ENCODE measurements at regions not wholly inside any gene's neighbourhood (a gene's known extent, or its start where the extent isn't known, plus 50 kb on each side); places are given as distances from the start of the nearest gene placed in this dataset.

GRCh38 chr5:74285675-74286280 is 354.8 kb downstream of the ENC1 start:
- Histone ChIP-seq H2BK20ac (ENCODE audit: low read length) (no peak overlapping the region), H3K23me2 (ENCODE audit: low read depth, low read length) (no peaks in the 10 kb centered on the region), H4K5ac (ENCODE audit: insufficient read length, low read depth, low read length) (no peak overlapping the region), H3K18ac (ENCODE audit: extremely low read depth, low read length) (no peak overlapping the region), H3K9ac (replicated peaks in 1 of 4; ENCODE audit: extremely low read depth in 1 of 4, low read depth in 3 of 4, low read length in 3 of 4) (no peak overlapping the region), H3K4me1 (replicated peaks in 1 of 4; ENCODE audit: control insufficient read depth in 3 of 4, insufficient read depth in 4 of 4, low read length in 3 of 4) (peaks cover 0 to 5% (median 2%) of the 10 kb centered on the region in 4 experiments; a peak in 3 of 7 replicates), H2BK15ac (ENCODE audit: low read length) (no peak overlapping the region), H3K79me1 (ENCODE audit: low read depth, low read length) (no peaks in the 10 kb centered on the region), H3K9me3 (ENCODE audit: insufficient read depth in 2 of 2, low read depth in 1 of 2, low read length in 1 of 2) (no peaks in the 10 kb centered on the region), H2BK12ac (ENCODE audit: low read depth, low read length) (no peak overlapping the region), H3K4me2 (ENCODE audit: insufficient read depth in 1 of 2, low read depth in 2 of 2, low read length in 2 of 2) (no peak overlapping the region), H4K8ac (ENCODE audit: extremely low read depth, insufficient read depth, low read length) (no peak overlapping the region; the same call in 1 of the 2 replicates), H3K36me3 (ENCODE audit: control insufficient read depth in 2 of 4, insufficient read depth in 4 of 4, low read length in 3 of 4) (no peaks in the 10 kb centered on the region), H3K27me3 (replicated peaks in 1 of 4; ENCODE audit: control insufficient read depth in 3 of 4, extremely low read depth in 1 of 4, insufficient read depth in 3 of 4, low read length in 3 of 4) (no peaks in the 10 kb centered on the region), H3K79me2 (ENCODE audit: control insufficient read depth in 1 of 2, insufficient read depth in 2 of 2, low read length in 2 of 2) (no peaks in the 10 kb centered on the region), H2BK5ac (ENCODE audit: low read depth, low read length) (no peak overlapping the region), H3K4me3 (ENCODE audit: extremely low read depth in 1 of 4, insufficient read depth in 2 of 4, low read depth in 3 of 4, low read length in 4 of 4) (no peak overlapping the region), H2BK120ac (replicated peaks; ENCODE audit: low read depth, low read length) (no peak overlapping the region), H3K14ac (ENCODE audit: insufficient read length) (no peak overlapping the region), H4K91ac (replicated peaks; ENCODE audit: insufficient read length, low read length) (no peak overlapping the region), H3K56ac (replicated peaks; ENCODE audit: insufficient read length, low read depth, low read length) (no peak overlapping the region), H3K27ac (ENCODE audit: low read depth, low read length) (no peak overlapping the region), H3K4ac (replicated peaks; ENCODE audit: insufficient read length, low read depth, low read length) (no peak overlapping the region), H2AFZ (ENCODE audit: low read length) (no peak overlapping the region), H2AK5ac (ENCODE audit: low read depth, low read length) (no peak overlapping the region), H3K23ac (ENCODE audit: insufficient read length) (no peak overlapping the region), H4K20me1 (replicated peaks in 1 of 2; ENCODE audit: control insufficient read depth in 1 of 2, insufficient read depth in 2 of 2, low read length in 2 of 2) (no peaks in the 10 kb centered on the region)
- POLR2A ChIA-PET (ENCODE audit: partially characterized antibody): no interaction called here
- DNase-seq (ENCODE audit: low read depth in 1 of 2, low spot score in 2 of 2) (no peak), FAIRE-seq (no peak)
- CTCF ChIA-PET (ENCODE audit: partially characterized antibody): interaction anchor here (1.1 to 1.8 kb wide), 4 partner anchors 13 to 340 kb away, joined by 3 to 5 read pairs (median 4); no protein-coding TSS in a partner anchor
- 88% methylated on average over 5 of the region's 5 CpGs; no CpG with 5 or more reads in 1 of the 2 experiments for WGBS, 2 experiments (ENCODE audit: extremely low coverage in 1 of 2, insufficient coverage in 1 of 2, insufficient read length in 1 of 2, insufficient replicate concordance in 2 of 2, low coverage in 1 of 2, low lambda C conversion rate in 2 of 2, missing lambda C conversion rate in 1 of 2)
- TF ChIP-seq CTCF (IDR thresholded peaks at IDR 0.05; ENCODE audit: control extremely low read depth in 1 of 3, insufficient read depth in 1 of 3, low read depth in 1 of 3, low read length in 3 of 3) (no peak), CBX8 (IDR thresholded peaks at IDR 0.05; ENCODE audit: borderline replicate concordance, low read depth, low read length) (no peak), RAD21 (IDR thresholded peaks at IDR 0.05 in 1 of 2, conservative IDR thresholded peaks at IDR 0.05 in 1 of 2; ENCODE audit: low read depth in 2 of 2, low read length in 2 of 2) (no peak), CBX5 (IDR thresholded peaks at IDR 0.05; ENCODE audit: low read depth, low read length) (no peak), HDAC2 (IDR thresholded peaks at IDR 0.05; ENCODE audit: borderline replicate concordance in 1 of 2, low read depth in 2 of 2, low read length in 2 of 2) (no peak), SAP30 (IDR thresholded peaks at IDR 0.05; ENCODE audit: insufficient read depth, insufficient replicate concordance, low read length) (no peak), SP1 (IDR thresholded peaks at IDR 0.05; ENCODE audit: low read depth, low read length) (no peak), BACH1 (IDR thresholded peaks at IDR 0.05; ENCODE audit: low read length) (no peak), MAFK (IDR thresholded peaks at IDR 0.05; ENCODE audit: low read depth, low read length) (no peak), KDM4A (IDR thresholded peaks at IDR 0.05; ENCODE audit: low read depth, low read length, severe bottlenecking) (no peak)
